HEK293T (cell line): ENCODE measurements at regions not wholly inside any gene's neighbourhood (a gene's known extent, or its start where the extent isn't known, plus 50 kb on each side); places are given as distances from the start of the nearest gene placed in this dataset.

Experiments used
- ARNT ChIP-seq: fragments of 450-650 bp; IDR thresholded peaks from 2 replicates; pipeline ENCODE4 v1.6.1; 2017; ENCODE audit warnings: mild to moderate bottlenecking
- NFRKB ChIP-seq: fragments of 450-650 bp; IDR thresholded peaks from 2 replicates; pipeline ENCODE4 v1.6.1; 2016; ENCODE audit warnings: mild to moderate bottlenecking, moderate library complexity

DNA sequence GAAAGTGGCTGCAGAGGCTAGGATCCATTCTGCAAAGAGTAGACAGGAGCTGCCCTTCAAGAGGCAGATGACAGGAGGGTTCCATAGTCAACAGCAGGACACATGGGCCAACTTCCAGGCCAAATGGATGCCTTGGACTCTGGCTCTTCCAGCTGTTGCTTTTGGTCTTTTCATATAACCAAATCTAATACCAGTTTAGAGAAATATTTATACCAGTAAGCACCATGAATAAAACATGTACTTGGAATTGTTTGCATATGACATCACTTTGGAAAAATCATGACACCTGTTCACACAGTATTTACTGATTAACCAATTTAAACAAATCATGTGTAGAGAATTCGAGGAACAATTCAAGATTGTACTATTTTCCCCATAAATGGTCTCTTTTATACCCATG is 481.3 kb downstream of the DMRT2 start:
- TF ChIP-seq ARNT, result no peak
- TF ChIP-seq NFRKB, result no peak
